ENCODE measurements at regions not wholly inside any gene's neighbourhood (a gene's known extent, or its start where the extent isn't known, plus 50 kb on each side); places are given as distances from the start of the nearest gene placed in this dataset.

- TF ChIP-seq GATA3 (IDR thresholded peaks at IDR 0.05; ENCODE audit: low read depth, low read length) (no peak), GATA2 (IDR thresholded peaks at IDR 0.05; ENCODE audit: low read depth, low read length) (no peak)
Measured at GRCh38 chr3:118181274-118181673, 853.4 kb downstream of the IGSF11 start.
